Transverse colon (tissue), 4 donors: ENCODE measurements at regions not wholly inside any gene's neighbourhood (a gene's known extent, or its start where the extent isn't known, plus 50 kb on each side); places are given as distances from the start of the nearest gene placed in this dataset.

ENCODE experiments used
- DNase-seq: peaks from one replicate; pipeline ENCODE4 v3.0.0-alpha.2; 2019
- H3K27ac ChIP-seq, 4 donors: fragments of 200-600 bp; sonication (generic); 2 replicates each; pipeline ENCODE4 v1.5.1; 2016 to 2018; ENCODE audit warnings: inconsistent platforms in 4 of 4
- H3K27me3 ChIP-seq: fragments of 200-600 bp; sonication (generic); 2 replicates; pipeline ENCODE4 v1.5.1; 2017; ENCODE audit warnings: inconsistent platforms
- H3K36me3 ChIP-seq, 4 donors: fragments of 200-600 bp; sonication (generic); 2 replicates each; pipeline ENCODE4 v1.5.1; 2017 to 2019; ENCODE audit warnings: inconsistent platforms in 4 of 4
- H3K4me1 ChIP-seq, 4 donors: fragments of 200-600 bp; sonication (generic); 2 replicates each; pipeline ENCODE4 v1.5.1; 2017 to 2020; ENCODE audit warnings: inconsistent platforms in 4 of 4
- H3K4me3 ChIP-seq, 4 donors: fragments of 200-600 bp; sonication (generic); 1 replicate in 1 of 4; 2 replicates in 3 of 4; pipeline versions ENCODE4 v1.5.1 to v1.6.1; 2017 to 2019; ENCODE audit warnings: inconsistent platforms in 4 of 4
- H3K9me3 ChIP-seq, 2 donors: fragments of 200-600 bp; sonication (generic); 2 replicates each; pipeline ENCODE4 v1.5.1; 2017 to 2019; ENCODE audit warnings: inconsistent platforms in 2 of 2
- EP300 ChIP-seq: sonication (generic); formaldehyde crosslinking; IDR thresholded peaks from one replicate; pipeline ENCODE4 v1.6.1; 2017; ENCODE audit warnings: antibody characterized with exemption, low read depth
- POLR2A ChIP-seq: fragments of 450-650 bp; IDR thresholded peaks from one replicate; pipeline ENCODE4 v1.6.1; 2016; ENCODE audit warnings: antibody characterized with exemption, mild to moderate bottlenecking, moderate library complexity
- POLR2AphosphoS5 ChIP-seq, 3 donors: sonication (generic); formaldehyde crosslinking; IDR thresholded peaks; one replicate each; pipeline ENCODE4 v1.6.1; 2016; ENCODE audit warnings: antibody characterized with exemption in 3 of 3
- WGBS, 2 donors: methylation state at CpG; one replicate each; pipeline ENCODE4 v1.1.5; 2018; ENCODE audit warnings: low coverage in 1 of 2; 5-methylcytosine and 5-hydroxymethylcytosine counted together
- in situ Hi-C, 4 donors: fragments of 200-750 bp; cut with MboI; loops; one replicate each; pipeline versions ENCODE4 v1.15.0 to v1.15.1; 2017; ENCODE audit warnings: low sequenced_read_pairs in 3 of 4, low pct_ligation_motif_present in 1 of 4, low pct_unique_long_range_greater_than_20kb in 1 of 4
- intact Hi-C: fragments of 100-400 bp; cut with DNase I; formaldehyde crosslinking; loops from one replicate; pipeline ENCODE4 v1.15.1; 2023; ENCODE audit warnings: low total_unique reads
- TF ChIP-seq, protein P1 (sequence below), 5 experiments: fragments of 200-600 bp in 3 of 5; fragments of 450-650 bp in 2 of 5; sonication (generic) in 3 of 5; IDR thresholded peaks; 1 replicate in 2 of 5; 2 replicates in 3 of 5; pipeline ENCODE4 v1.5.1; 2016 to 2017; ENCODE audit warnings: antibody characterized with exemption in 5 of 5, inconsistent platforms in 3 of 5, mild to moderate bottlenecking in 2 of 5, moderate library complexity in 1 of 5

DNA sequence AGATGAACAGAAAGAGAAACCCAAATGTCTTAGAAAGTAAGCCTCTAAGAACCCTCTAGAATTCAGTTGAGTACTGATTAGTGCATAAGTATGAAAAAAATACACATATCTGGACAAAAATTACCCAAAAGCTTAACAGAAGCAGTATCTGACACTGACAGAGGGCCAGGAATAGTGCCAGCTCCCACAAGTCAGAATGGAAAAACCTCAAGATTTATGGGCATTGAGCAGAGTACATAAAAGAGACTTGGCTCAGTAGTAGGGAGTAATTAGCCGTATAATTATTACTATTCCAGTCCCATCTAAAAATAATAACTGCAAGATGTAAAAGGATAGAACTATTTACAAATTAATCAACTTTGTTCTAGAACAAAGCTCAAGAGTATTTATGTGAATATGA lies 834.5 kb downstream of the FAM181B start:
- Histone ChIP-seq H3K36me3 (no peaks in the 10 kb centered on the region), H3K27ac (no peak overlapping the region), H3K9me3 (no peaks in the 10 kb centered on the region), H3K4me1 (no peaks in the 10 kb centered on the region), H3K27me3 (no peaks in the 10 kb centered on the region), H3K4me3 (no peak overlapping the region)
- in situ Hi-C loops (no loop called here), intact Hi-C loops (no loop called here)
- TF ChIP-seq EP300 (no peak), POLR2AphosphoS5 (IDR thresholded peaks at IDR 0.05) (no peak), POLR2A (no peak)
- TF ChIP-seq, protein P1, sequence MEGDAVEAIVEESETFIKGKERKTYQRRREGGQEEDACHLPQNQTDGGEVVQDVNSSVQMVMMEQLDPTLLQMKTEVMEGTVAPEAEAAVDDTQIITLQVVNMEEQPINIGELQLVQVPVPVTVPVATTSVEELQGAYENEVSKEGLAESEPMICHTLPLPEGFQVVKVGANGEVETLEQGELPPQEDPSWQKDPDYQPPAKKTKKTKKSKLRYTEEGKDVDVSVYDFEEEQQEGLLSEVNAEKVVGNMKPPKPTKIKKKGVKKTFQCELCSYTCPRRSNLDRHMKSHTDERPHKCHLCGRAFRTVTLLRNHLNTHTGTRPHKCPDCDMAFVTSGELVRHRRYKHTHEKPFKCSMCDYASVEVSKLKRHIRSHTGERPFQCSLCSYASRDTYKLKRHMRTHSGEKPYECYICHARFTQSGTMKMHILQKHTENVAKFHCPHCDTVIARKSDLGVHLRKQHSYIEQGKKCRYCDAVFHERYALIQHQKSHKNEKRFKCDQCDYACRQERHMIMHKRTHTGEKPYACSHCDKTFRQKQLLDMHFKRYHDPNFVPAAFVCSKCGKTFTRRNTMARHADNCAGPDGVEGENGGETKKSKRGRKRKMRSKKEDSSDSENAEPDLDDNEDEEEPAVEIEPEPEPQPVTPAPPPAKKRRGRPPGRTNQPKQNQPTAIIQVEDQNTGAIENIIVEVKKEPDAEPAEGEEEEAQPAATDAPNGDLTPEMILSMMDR (IDR thresholded peaks at IDR 0.05): no peak
- no peak for DNase-seq
- 60 to 69% methylated on average over 1 of the region's 1 CpG for WGBS, 2 donors

DNA sequence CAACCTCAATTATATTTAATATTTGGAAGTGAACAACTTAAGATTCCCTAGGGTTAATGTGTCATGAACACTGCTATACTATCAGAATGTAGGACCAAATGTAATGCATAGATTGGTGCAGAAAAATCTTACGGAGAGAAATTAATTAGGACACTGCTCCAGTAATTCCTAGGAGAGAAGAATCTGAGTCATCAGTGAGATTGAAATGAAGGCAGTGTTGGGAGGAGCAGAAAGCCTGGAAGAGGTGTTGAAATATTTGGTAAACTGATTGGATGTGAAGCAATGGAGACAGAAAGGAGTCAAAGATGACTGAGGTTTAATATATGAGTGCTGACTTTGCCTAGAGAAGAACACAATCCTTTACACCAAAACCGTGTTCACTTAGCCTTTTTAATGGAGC lies 836.0 kb downstream of the FAM181B start:
- Histone ChIP-seq H3K27ac (no peak overlapping the region), H3K27me3 (no peaks in the 10 kb centered on the region), H3K4me3 (no peak overlapping the region), H3K9me3 (no peaks in the 10 kb centered on the region), H3K4me1 (no peaks in the 10 kb centered on the region), H3K36me3 (no peaks in the 10 kb centered on the region)
- in situ Hi-C loops (no loop called here), intact Hi-C loops (no loop called here)
- 86 to 89% methylated on average over 2 of the region's 2 CpGs for WGBS, 2 donors
- DNase-seq: no peak
- TF ChIP-seq EP300: no peak

DNA sequence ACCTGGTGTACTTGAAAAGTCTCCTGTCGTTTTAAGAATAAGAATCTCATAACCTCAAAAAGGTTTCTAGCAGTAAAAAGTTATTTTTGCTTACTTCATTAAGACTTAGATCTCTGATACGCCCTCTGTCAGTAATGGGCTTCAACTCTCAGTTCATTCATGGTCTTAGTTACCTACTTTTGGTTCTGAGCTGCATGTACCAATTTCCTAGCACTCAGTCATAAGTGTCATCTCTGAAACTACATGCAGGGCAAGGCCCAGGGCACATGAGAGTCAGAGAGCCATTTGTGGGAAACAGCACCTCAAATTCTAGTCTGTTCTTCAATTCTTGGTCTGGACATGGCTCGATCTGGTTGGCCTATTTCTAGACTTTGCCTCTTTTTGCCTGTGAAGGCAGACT lies 838.4 kb downstream of the FAM181B start:
- Histone ChIP-seq H3K27ac (no peak overlapping the region), H3K27me3 (no peaks in the 10 kb centered on the region), H3K4me3 (no peak overlapping the region), H3K4me1 (no peaks in the 10 kb centered on the region), H3K9me3 (no peaks in the 10 kb centered on the region), H3K36me3 (no peaks in the 10 kb centered on the region)
- WGBS, 2 donors: 53 to 61% methylated on average over 3 of the region's 3 CpGs
- DNase-seq: no peak
- intact Hi-C loops: no loop called here
- TF ChIP-seq POLR2A (no peak), EP300 (no peak), POLR2AphosphoS5 (IDR thresholded peaks at IDR 0.05) (no peak)
- TF ChIP-seq, protein P1 (IDR thresholded peaks at IDR 0.05): no peak
- in situ Hi-C loops: no loop called here

DNA sequence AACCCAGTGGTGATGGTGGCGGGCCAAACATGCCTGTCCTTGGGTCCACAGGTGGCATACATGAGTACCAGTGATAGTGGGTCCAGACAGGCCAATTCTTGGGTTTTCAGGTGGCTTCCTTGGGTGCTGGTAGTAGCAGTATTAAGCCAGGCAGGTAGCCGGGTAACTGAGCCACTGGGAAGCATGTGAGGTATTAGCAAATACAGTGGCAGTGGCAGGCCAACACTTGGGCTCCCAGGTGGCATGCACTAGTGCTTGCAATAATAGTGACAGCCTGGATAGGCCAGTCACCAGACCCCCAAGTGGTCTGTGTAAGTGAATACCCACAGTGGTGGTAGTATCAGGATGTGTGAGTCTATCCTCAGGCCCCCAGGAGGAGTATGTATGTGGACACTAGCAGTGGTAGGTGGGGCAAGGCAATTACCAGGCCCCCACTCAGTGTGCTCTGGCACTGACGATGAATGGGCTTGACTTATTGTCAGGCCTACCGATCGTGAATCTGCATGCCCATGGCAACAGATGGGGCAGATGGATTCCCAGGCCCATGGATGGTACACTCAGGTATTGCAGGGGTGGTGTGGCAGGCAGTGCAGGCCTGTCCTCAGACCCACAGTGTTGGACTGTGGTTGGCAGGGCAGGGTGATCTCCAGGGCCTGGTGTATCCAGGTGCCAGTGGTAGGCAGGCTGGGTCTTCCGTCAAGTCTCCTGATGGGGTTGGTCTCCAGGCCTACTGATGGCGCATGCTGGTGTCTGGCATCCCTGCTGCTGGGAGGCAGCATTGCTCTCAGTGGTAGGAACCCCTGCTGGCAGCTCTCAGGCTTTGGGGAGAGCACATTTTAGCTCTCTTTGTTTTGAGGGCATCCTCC lies 840.7 kb downstream of the FAM181B start:
- Histone ChIP-seq H3K4me1 (no peaks in the 10 kb centered on the region), H3K27ac (no peak overlapping the region), H3K9me3 (no peaks in the 10 kb centered on the region), H3K4me3 (no peak overlapping the region), H3K36me3 (no peaks in the 10 kb centered on the region), H3K27me3 (no peaks in the 10 kb centered on the region)
- WGBS, 2 donors: 91% methylated on average over 7 of the region's 7 CpGs; no CpG with 5 or more reads in 1 of the 2 donors
- in situ Hi-C loops: no loop called here
- no peak for DNase-seq
- intact Hi-C loops: no loop called here
- TF ChIP-seq EP300 (no peak), POLR2A (no peak), POLR2AphosphoS5 (IDR thresholded peaks at IDR 0.05) (no peak)
- TF ChIP-seq, protein P1 (IDR thresholded peaks at IDR 0.05): no peak
